Fibroblast of the aortic adventitia (primary cell): ENCODE measurements at regions not wholly inside any gene's neighbourhood (a gene's known extent, or its start where the extent isn't known, plus 50 kb on each side); places are given as distances from the start of the nearest gene placed in this dataset.
"Not testable (repeated sequence)": the region's sequence is repeated elsewhere in the genome, so short reads cannot be mapped to it uniquely, and the experiment has no call there.

ENCODE experiments used
- DNase-seq: peaks from one replicate; pipeline ENCODE4 v3.0.0-alpha.2; 2010; ENCODE audit warnings: low read depth
- H3K4me3 ChIP-seq: 2 replicates; pipeline ENCODE4 v1.5.1; 2011; ENCODE audit warnings: low read depth, mild to moderate bottlenecking, control low read depth, low read length, moderate library complexity
- CTCF ChIP-seq: IDR thresholded peaks from 2 replicates; pipeline ENCODE4 v1.5.1; 2011; ENCODE audit warnings: mild to moderate bottlenecking, low read length, control low read depth, inconsistent platforms; ENCODE audit not compliant: insufficient read depth

DNA sequence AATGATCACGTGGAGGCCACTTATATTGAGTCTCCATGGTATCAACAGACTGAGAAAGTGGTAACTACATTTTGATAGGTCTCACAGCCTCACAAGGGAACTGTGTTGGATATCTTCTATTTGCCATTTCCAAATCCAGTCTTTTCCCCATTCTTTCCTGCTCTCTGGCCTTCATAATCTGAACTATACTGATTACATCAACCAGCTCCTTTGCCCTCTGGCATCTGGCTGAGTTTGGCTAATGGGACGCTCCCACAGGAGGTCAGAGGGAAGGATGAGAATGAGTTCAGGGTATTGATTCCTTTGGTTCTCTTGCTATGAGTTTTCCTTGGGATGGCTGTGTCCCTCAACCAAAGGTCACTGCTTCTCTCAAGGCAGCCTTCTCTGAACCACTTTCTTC, 152.6 kb downstream of the RTL9 start:
- no peak for DNase-seq
- TF ChIP-seq CTCF, result no peak
- no peak overlapping the region for H3K4me3 ChIP-seq

DNA sequence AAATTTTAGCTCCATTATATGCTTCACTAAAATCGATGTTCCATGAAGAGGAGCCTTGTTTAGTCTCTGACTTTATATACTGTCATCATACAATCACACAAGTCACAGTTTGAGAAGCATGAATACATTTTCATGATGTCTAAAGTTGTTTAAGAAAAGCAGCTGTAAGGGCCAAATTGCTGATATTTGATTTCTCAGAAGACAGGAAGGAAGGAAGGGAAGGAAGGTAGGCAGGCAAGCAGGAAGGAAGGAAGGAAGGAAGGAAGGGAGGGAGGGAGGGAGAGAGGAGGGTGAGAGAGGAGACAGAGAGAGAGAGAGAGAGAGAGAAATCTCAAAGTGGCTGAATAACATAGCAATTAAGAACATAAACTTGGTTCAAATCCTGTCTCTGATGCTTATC, 153.7 kb downstream of the RTL9 start:
- no peak for DNase-seq
- no peak for TF ChIP-seq CTCF
- H3K4me3 ChIP-seq, result no peak overlapping the region

GRCh38 chrX:110514509-110514908, 155.9 kb downstream of the RTL9 start:
- no peak for DNase-seq
- H3K4me3 ChIP-seq, result no peak overlapping the region
- TF ChIP-seq CTCF, result no peak

- TF ChIP-seq CTCF, result no peak
- no peak for DNase-seq
These were observed 160.9 kb downstream of the RTL9 start for GRCh38 chrX:110519501-110519900.

GRCh38 chrX:110519906-110520452, 161.3 kb downstream of the RTL9 start:
- H3K4me3 ChIP-seq, result no peak overlapping the region
- no peak for TF ChIP-seq CTCF
- no peak for DNase-seq

More at GRCh38 chrX:110519501-110519900, 160.9 kb downstream of the RTL9 start:
- no peak overlapping the region for H3K4me3 ChIP-seq

DNA sequence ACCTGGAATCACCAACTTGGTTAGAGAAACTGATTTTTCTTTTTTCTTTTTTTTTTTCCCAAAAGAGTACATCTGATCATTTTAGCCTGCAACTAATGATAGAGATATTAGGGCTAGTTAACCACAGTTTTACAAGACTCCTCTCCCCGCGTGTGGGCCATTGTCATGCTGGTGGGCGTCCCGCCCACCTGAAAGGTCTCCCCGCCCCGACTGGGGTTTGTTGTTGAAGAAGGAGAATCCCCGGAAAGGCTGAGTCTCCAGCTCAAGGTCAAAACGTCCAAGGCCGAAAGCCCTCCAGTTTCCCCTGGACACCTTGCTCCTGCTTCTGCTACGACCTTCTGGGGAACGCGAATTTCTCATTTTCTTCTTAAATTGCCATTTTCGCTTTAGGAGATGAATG, 162.0 kb downstream of the RTL9 start:
- DNase-seq, H3K4me3 ChIP-seq: not testable (repeated sequence)

GRCh38 chrX:110531873-110532580, 173.4 kb downstream of the RTL9 start:
- no peak for TF ChIP-seq CTCF
- peak; percentile 50 for DNase-seq
- H3K4me3 ChIP-seq, result no peak overlapping the region
